Thyroid gland (tissue), 4 donors: ENCODE measurements at regions not wholly inside any gene's neighbourhood (a gene's known extent, or its start where the extent isn't known, plus 50 kb on each side); places are given as distances from the start of the nearest gene placed in this dataset.

ENCODE experiments used
- POLR2A ChIP-seq, 2 donors: fragments of 450-650 bp; IDR thresholded peaks; one replicate each; pipeline ENCODE4 v1.6.1; 2017; ENCODE audit warnings: antibody characterized with exemption in 2 of 2, mild to moderate bottlenecking in 2 of 2, moderate library complexity in 1 of 2
- TF ChIP-seq, protein P1 (sequence below), 6 experiments: fragments of 200-600 bp in 3 of 6; fragments of 450-650 bp in 3 of 6; sonication (generic) in 3 of 6; IDR thresholded peaks; one replicate each; pipeline ENCODE4 v1.5.1; 2016 to 2019; ENCODE audit warnings: antibody characterized with exemption in 6 of 6, mild to moderate bottlenecking in 2 of 6, inconsistent platforms in 1 of 6, moderate library complexity in 1 of 6

DNA sequence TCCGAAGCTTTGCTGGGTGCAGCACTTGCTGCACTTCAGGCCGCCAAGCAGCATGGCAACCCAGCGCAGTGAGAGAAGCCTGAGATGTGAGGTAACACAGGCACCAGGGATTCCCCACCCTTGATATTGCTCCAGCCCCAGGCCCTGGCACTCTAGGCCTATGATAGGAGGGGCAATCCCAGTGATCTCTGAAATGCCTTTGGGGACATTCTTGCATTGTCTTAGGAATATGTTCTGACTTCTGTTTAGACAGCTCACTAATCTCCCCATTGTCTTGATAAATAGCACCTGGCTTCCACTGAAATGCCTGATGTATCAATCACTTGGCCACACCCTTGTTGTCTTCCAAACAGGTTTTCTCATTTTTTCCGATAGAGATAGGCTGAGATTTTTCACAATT is 102.8 kb downstream of the SOX14 start:
- TF ChIP-seq, protein P1, sequence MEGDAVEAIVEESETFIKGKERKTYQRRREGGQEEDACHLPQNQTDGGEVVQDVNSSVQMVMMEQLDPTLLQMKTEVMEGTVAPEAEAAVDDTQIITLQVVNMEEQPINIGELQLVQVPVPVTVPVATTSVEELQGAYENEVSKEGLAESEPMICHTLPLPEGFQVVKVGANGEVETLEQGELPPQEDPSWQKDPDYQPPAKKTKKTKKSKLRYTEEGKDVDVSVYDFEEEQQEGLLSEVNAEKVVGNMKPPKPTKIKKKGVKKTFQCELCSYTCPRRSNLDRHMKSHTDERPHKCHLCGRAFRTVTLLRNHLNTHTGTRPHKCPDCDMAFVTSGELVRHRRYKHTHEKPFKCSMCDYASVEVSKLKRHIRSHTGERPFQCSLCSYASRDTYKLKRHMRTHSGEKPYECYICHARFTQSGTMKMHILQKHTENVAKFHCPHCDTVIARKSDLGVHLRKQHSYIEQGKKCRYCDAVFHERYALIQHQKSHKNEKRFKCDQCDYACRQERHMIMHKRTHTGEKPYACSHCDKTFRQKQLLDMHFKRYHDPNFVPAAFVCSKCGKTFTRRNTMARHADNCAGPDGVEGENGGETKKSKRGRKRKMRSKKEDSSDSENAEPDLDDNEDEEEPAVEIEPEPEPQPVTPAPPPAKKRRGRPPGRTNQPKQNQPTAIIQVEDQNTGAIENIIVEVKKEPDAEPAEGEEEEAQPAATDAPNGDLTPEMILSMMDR (IDR thresholded peaks at IDR 0.05), result no peak
- TF ChIP-seq POLR2A (IDR thresholded peaks at IDR 0.05), result no peak
